Brain microvascular endothelial cell (primary cell): ENCODE measurements at regions not wholly inside any gene's neighbourhood (a gene's known extent, or its start where the extent isn't known, plus 50 kb on each side); places are given as distances from the start of the nearest gene placed in this dataset.

Experiments used
- DNase-seq: peaks from one replicate; pipeline ENCODE4 v3.0.0-alpha.2; 2020
- H3K27ac ChIP-seq: fragments of 250-450 bp; sonication (Bioruptor Pico); 2 replicates; pipeline ENCODE4 v1.5.1; 2020; ENCODE audit warnings: mild to moderate bottlenecking, moderate library complexity
- H3K27me3 ChIP-seq: fragments of 250-450 bp; sonication (Bioruptor Pico); replicated peaks from 2 replicates; pipeline ENCODE4 v1.5.1; 2020; ENCODE audit warnings: mild to moderate bottlenecking
- H3K36me3 ChIP-seq: fragments of 250-450 bp; sonication (Bioruptor Pico); replicated peaks from 2 replicates; pipeline ENCODE4 v1.5.1; 2020; ENCODE audit warnings: mild to moderate bottlenecking
- H3K4me3 ChIP-seq: 2 replicates; pipeline ENCODE4 v1.5.1; 2011; ENCODE audit warnings: low read depth, mild to moderate bottlenecking, control low read depth, low read length, moderate library complexity
- CTCF ChIP-seq: IDR thresholded peaks from 2 replicates; pipeline ENCODE4 v1.5.1; 2011; ENCODE audit warnings: low read depth, mild to moderate bottlenecking, moderate library complexity, low read length, control low read depth, inconsistent platforms; ENCODE audit errors: missing control alignments
- in situ Hi-C: cut with HindIII; loops from 2 replicates; pipeline ENCODE4 v1.10.0; 2017; ENCODE audit warnings: low sequenced_read_pairs, low pct_ligation_motif_present

GRCh38 chr4:28822163-28822562 lies 1898.0 kb upstream of the PCDH7 start:
- H3K27me3 ChIP-seq: no peaks in the 10 kb centered on the region
- in situ Hi-C loops: no loop called here
- no peak for TF ChIP-seq CTCF
- H3K4me3 ChIP-seq: no peak overlapping the region
- no peak for DNase-seq
- no peaks in the 10 kb centered on the region for H3K36me3 ChIP-seq
- H3K27ac ChIP-seq: no peak overlapping the region

- TF ChIP-seq CTCF: no peak
- in situ Hi-C loops: no loop called here
- no peak overlapping the region for H3K4me3 ChIP-seq
- no peaks in the 10 kb centered on the region for H3K27me3 ChIP-seq
- DNase-seq: no peak
- no peak overlapping the region for H3K27ac ChIP-seq
- no peaks in the 10 kb centered on the region for H3K36me3 ChIP-seq
Observed at GRCh38 chr4:28827866-28828265, 1892.3 kb upstream of the PCDH7 start.

- TF ChIP-seq CTCF: no peak
- Histone ChIP-seq H3K36me3 (no peaks in the 10 kb centered on the region), H3K27ac (no peak overlapping the region), H3K4me3 (no peak overlapping the region), H3K27me3 (no peaks in the 10 kb centered on the region)
- in situ Hi-C loops: no loop called here
- DNase-seq: no peak
Observed at GRCh38 chr4:28831867-28832266, 1888.3 kb upstream of the PCDH7 start.

- DNase-seq: no peak
- Histone ChIP-seq H3K27me3 (no peaks in the 10 kb centered on the region), H3K27ac (no peak overlapping the region), H3K4me3 (no peak overlapping the region), H3K36me3 (no peaks in the 10 kb centered on the region)
- TF ChIP-seq CTCF: no peak
- in situ Hi-C loops: no loop called here
Observed at GRCh38 chr4:28832444-28832843, 1887.7 kb upstream of the PCDH7 start.

GRCh38 chr4:28834120-28834519 lies 1886.0 kb upstream of the PCDH7 start:
- DNase-seq: no peak
- Histone ChIP-seq H3K36me3 (no peaks in the 10 kb centered on the region), H3K27ac (no peak overlapping the region), H3K27me3 (no peaks in the 10 kb centered on the region), H3K4me3 (no peak overlapping the region)
- in situ Hi-C loops: no loop called here
- no peak for TF ChIP-seq CTCF

GRCh38 chr4:28835501-28835900 lies 1884.7 kb upstream of the PCDH7 start:
- no peak for DNase-seq
- H3K4me3 ChIP-seq: no peak overlapping the region
- H3K27me3 ChIP-seq: no peaks in the 10 kb centered on the region
- in situ Hi-C loops: no loop called here
- no peaks in the 10 kb centered on the region for H3K36me3 ChIP-seq
- no peak overlapping the region for H3K27ac ChIP-seq
- TF ChIP-seq CTCF: no peak
